Esophagus squamous epithelium (tissue), 4 donors: ENCODE measurements at regions not wholly inside any gene's neighbourhood (a gene's known extent, or its start where the extent isn't known, plus 50 kb on each side); places are given as distances from the start of the nearest gene placed in this dataset.

ENCODE experiments used
- CTCF ChIP-seq, 6 experiments: fragments of 450-650 bp in 4 of 6; fragments of 200-600 bp in 2 of 6; sonication (generic) in 2 of 6; IDR thresholded peaks; one replicate each; pipeline ENCODE4 v1.5.1; 2016 to 2019; ENCODE audit warnings: antibody characterized with exemption in 6 of 6, mild to moderate bottlenecking in 4 of 6, moderate library complexity in 4 of 6
- POLR2A ChIP-seq, 4 donors: fragments of 450-650 bp; IDR thresholded peaks; one replicate each; pipeline ENCODE4 v1.6.1; 2017; ENCODE audit warnings: antibody characterized with exemption in 4 of 4, mild to moderate bottlenecking in 4 of 4, moderate library complexity in 3 of 4

GRCh38 chr17:31596382-31597323 lies 205.2 kb downstream of the RAB11FIP4 start:
- TF ChIP-seq CTCF (IDR thresholded peaks at IDR 0.05), result peak in 1 of 6 experiments; percentile 11
- TF ChIP-seq POLR2A (IDR thresholded peaks at IDR 0.05), result no peak
